UCSD-AML1 (cell line): ENCODE measurements at regions not wholly inside any gene's neighbourhood (a gene's known extent, or its start where the extent isn't known, plus 50 kb on each side); places are given as distances from the start of the nearest gene placed in this dataset.
A peak's percentile ranks its signal among the peaks of the same experiment; 100 is the strongest.
"Not testable (repeated sequence)": the region's sequence is repeated elsewhere in the genome, so short reads cannot be mapped to it uniquely, and the experiment has no call there.

Source experiments
- DNase-seq: peaks from one replicate; lab custom pipeline; 2025; ENCODE audit not compliant: unreplicated experiment; lab: John Stamatoyannopoulos, UW

- DNase-seq: no peak
Measured at GRCh38 chr4:106604319-106605051, 235.9 kb upstream of the GIMD1 start.

GRCh38 chr4:106603471-106603870, 234.9 kb upstream of the GIMD1 start:
- peak; percentile 9 for DNase-seq

GRCh38 chr4:106602711-106603110, 234.1 kb upstream of the GIMD1 start:
- no peak for DNase-seq

GRCh38 chr4:106601519-106601918, 232.9 kb upstream of the GIMD1 start:
- DNase-seq: no peak

GRCh38 chr4:106595906-106596305, 227.3 kb upstream of the GIMD1 start:
- DNase-seq: no peak

GRCh38 chr4:106594291-106594952, 225.8 kb upstream of the GIMD1 start:
- DNase-seq: no peak

GRCh38 chr4:106588891-106589290, 220.3 kb upstream of the GIMD1 start:
- DNase-seq: no peak

GRCh38 chr4:106587558-106587957, 219.0 kb upstream of the GIMD1 start:
- DNase-seq: no peak

GRCh38 chr4:106585915-106586349, 217.4 kb upstream of the GIMD1 start:
- no peak for DNase-seq

- no peak for DNase-seq
Measured at GRCh38 chr4:106584337-106584989, 215.9 kb upstream of the GIMD1 start.

- DNase-seq: no peak
Measured at GRCh38 chr4:106583567-106583966, 215.0 kb upstream of the GIMD1 start.

- no peak for DNase-seq
Measured at GRCh38 chr4:106583108-106583507, 214.5 kb upstream of the GIMD1 start.

- DNase-seq: no peak
Measured at GRCh38 chr4:106582103-106582502, 213.5 kb upstream of the GIMD1 start.

- no peak for DNase-seq
Measured at GRCh38 chr4:106579236-106579635, 210.7 kb upstream of the GIMD1 start.

GRCh38 chr4:106569146-106570031, 200.8 kb upstream of the GIMD1 start:
- DNase-seq: no peak

- no peak for DNase-seq
Measured at GRCh38 chr4:106565727-106566126, 197.1 kb upstream of the GIMD1 start.

- DNase-seq: not testable (repeated sequence)
Measured at GRCh38 chr4:106563637-106564036, 195.1 kb upstream of the GIMD1 start.

- no peak for DNase-seq
Measured at GRCh38 chr4:106551724-106552123, 183.1 kb upstream of the GIMD1 start.

GRCh38 chr4:106548446-106549044, 180.0 kb upstream of the GIMD1 start:
- no peak for DNase-seq

GRCh38 chr4:106546370-106546769, 177.8 kb upstream of the GIMD1 start:
- no peak for DNase-seq

- not testable (repeated sequence) for DNase-seq
Measured at GRCh38 chr4:106542609-106543008, 174.0 kb upstream of the GIMD1 start.
